22Rv1 (cell line): ENCODE measurements at regions not wholly inside any gene's neighbourhood (a gene's known extent, or its start where the extent isn't known, plus 50 kb on each side); places are given as distances from the start of the nearest gene placed in this dataset.

Source experiments
- ZFX ChIP-seq: fragments of 450-650 bp; IDR thresholded peaks from 2 replicates; pipeline ENCODE4 v1.6.1; 2017; ENCODE audit warnings: antibody characterized with exemption, borderline replicate concordance
- TF ChIP-seq, protein P1 (sequence below): fragments of 450-650 bp; IDR thresholded peaks from 2 replicates; pipeline ENCODE4 v1.5.1; 2017; ENCODE audit warnings: mild to moderate bottlenecking

DNA sequence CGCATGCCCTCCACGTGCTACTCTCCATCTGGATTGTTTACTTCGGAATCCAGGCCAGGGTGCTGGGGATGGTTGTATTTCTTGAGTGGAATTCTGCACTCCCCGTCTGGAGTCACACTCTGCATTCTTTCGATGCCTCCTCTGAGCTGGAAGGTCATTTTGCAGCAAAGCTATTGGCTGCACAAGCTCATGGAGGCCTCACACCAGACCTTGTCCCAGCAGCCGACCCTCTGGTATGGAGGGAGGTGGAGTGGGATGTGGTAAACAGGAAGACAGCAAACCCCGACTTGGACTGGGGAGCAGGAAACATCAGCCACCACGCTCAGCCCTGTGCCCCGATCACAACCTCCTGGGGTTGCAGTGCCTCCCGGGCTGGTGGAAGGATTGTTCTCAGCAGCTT is 225.3 kb upstream of the LNX1 start:
- TF ChIP-seq, protein P1, sequence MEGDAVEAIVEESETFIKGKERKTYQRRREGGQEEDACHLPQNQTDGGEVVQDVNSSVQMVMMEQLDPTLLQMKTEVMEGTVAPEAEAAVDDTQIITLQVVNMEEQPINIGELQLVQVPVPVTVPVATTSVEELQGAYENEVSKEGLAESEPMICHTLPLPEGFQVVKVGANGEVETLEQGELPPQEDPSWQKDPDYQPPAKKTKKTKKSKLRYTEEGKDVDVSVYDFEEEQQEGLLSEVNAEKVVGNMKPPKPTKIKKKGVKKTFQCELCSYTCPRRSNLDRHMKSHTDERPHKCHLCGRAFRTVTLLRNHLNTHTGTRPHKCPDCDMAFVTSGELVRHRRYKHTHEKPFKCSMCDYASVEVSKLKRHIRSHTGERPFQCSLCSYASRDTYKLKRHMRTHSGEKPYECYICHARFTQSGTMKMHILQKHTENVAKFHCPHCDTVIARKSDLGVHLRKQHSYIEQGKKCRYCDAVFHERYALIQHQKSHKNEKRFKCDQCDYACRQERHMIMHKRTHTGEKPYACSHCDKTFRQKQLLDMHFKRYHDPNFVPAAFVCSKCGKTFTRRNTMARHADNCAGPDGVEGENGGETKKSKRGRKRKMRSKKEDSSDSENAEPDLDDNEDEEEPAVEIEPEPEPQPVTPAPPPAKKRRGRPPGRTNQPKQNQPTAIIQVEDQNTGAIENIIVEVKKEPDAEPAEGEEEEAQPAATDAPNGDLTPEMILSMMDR = no peak
- TF ChIP-seq ZFX = no peak
